Type B pancreatic cell (in vitro differentiated cells): ENCODE measurements at regions not wholly inside any gene's neighbourhood (a gene's known extent, or its start where the extent isn't known, plus 50 kb on each side); places are given as distances from the start of the nearest gene placed in this dataset.

Experiments
- DNase-seq: peaks from one replicate; pipeline ENCODE4 v3.0.0; 2021; ENCODE audit warnings: mixed read lengths; ENCODE audit not compliant: unreplicated experiment; ENCODE audit errors: extremely low spot score
- H3K27ac Mint-ChIP-seq: 2 replicates; pipeline ENCODE4 v1.8.0; 2021; ENCODE audit warnings: mild to moderate bottlenecking, mixed read lengths
- H3K27me3 Mint-ChIP-seq: 2 replicates; pipeline ENCODE4 v1.8.0; 2021; ENCODE audit warnings: mixed read lengths
- H3K36me3 Mint-ChIP-seq: 2 replicates; pipeline ENCODE4 v1.8.0; 2021; ENCODE audit warnings: mixed read lengths
- H3K4me1 Mint-ChIP-seq: one replicate; pipeline ENCODE4 v1.8.0; 2021; ENCODE audit warnings: mixed read lengths; ENCODE audit not compliant: unreplicated experiment
- H3K4me3 Mint-ChIP-seq: 2 replicates; pipeline ENCODE4 v1.8.0; 2021; ENCODE audit warnings: mild to moderate bottlenecking, mixed read lengths
- H3K9me3 Mint-ChIP-seq: 2 replicates; pipeline ENCODE4 v1.8.0; 2021; ENCODE audit warnings: mixed read lengths
- TF ChIP-seq, protein P1 (sequence below): fragments of 200-600 bp; sonication (generic); conservative IDR thresholded peaks from 2 replicates; pipeline ENCODE4 v1.5.0; 2021; ENCODE audit warnings: antibody characterized with exemption, mild to moderate bottlenecking

DNA sequence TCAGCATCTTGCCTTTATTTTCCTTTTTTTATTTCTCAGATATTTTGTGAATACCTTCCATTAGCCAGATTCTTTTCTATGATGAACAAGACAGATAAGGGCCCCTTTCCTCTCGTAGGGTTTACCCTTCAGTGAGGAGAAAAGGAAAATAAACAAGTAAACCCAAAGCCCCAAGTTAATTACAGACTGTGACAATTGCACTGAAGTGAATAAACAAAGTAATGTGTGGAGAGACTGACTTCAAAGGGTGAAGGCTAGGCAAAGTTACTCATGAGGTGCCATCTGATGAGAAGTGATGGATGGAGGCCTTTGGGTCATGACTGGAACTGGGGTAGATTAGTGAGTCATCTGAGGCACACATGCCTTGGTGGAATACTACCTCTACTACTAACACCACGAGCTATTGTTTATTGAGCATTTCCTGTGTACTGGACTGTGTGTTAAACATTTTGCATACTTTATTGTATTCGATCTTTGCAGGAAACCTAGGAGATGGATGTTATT, 143.4 kb upstream of the PRICKLE1 start:
- Mint-ChIP-seq H3K4me1 (peaks cover 23% of the 10 kb centered on the region), H3K9me3 (peaks cover 10% of the 10 kb centered on the region), H3K27ac (no peak overlapping the region), H3K36me3 (no peaks in the 10 kb centered on the region), H3K4me3 (no peak overlapping the region), H3K27me3 (peaks cover 3% of the 10 kb centered on the region)
- no peak for DNase-seq
- TF ChIP-seq, protein P1, sequence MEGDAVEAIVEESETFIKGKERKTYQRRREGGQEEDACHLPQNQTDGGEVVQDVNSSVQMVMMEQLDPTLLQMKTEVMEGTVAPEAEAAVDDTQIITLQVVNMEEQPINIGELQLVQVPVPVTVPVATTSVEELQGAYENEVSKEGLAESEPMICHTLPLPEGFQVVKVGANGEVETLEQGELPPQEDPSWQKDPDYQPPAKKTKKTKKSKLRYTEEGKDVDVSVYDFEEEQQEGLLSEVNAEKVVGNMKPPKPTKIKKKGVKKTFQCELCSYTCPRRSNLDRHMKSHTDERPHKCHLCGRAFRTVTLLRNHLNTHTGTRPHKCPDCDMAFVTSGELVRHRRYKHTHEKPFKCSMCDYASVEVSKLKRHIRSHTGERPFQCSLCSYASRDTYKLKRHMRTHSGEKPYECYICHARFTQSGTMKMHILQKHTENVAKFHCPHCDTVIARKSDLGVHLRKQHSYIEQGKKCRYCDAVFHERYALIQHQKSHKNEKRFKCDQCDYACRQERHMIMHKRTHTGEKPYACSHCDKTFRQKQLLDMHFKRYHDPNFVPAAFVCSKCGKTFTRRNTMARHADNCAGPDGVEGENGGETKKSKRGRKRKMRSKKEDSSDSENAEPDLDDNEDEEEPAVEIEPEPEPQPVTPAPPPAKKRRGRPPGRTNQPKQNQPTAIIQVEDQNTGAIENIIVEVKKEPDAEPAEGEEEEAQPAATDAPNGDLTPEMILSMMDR = no peak

GRCh38 chr12:42730291-42730690, 140.7 kb upstream of the PRICKLE1 start:
- Mint-ChIP-seq H3K4me3 (peak overlapping the region; percentile 33), H3K27me3 (no peaks in the 10 kb centered on the region), H3K4me1 (peaks cover 12% of the 10 kb centered on the region), H3K36me3 (no peaks in the 10 kb centered on the region), H3K9me3 (peaks cover 10% of the 10 kb centered on the region), H3K27ac (peak overlapping the region; percentile 83)
- DNase-seq = no peak
- TF ChIP-seq, protein P1 = no peak

DNA sequence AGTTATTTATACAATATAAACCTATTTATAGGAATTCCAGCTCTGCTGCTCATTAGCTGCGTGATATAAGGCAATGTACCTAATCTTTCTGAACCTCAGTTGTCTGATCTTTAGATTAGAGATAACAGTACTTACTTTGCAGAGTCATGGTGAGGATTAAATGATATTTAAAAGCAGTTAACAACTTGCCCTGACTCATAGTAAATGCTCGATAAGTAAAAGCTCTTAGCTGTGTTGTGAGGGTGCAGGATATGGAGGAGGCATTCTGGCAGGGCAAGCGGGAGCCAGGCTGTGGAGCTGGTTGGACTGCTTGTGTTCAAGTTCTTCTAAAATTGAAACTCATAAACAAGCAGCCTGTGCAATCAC, 140.0 kb upstream of the PRICKLE1 start:
- Mint-ChIP-seq H3K27me3 (no peaks in the 10 kb centered on the region), H3K36me3 (no peaks in the 10 kb centered on the region), H3K4me1 (peaks cover 7% of the 10 kb centered on the region), H3K4me3 (peak overlapping the region; percentile 26), H3K27ac (peak overlapping the region; percentile 83), H3K9me3 (peaks cover 12% of the 10 kb centered on the region)
- TF ChIP-seq, protein P1 = no peak
- no peak for DNase-seq

DNA sequence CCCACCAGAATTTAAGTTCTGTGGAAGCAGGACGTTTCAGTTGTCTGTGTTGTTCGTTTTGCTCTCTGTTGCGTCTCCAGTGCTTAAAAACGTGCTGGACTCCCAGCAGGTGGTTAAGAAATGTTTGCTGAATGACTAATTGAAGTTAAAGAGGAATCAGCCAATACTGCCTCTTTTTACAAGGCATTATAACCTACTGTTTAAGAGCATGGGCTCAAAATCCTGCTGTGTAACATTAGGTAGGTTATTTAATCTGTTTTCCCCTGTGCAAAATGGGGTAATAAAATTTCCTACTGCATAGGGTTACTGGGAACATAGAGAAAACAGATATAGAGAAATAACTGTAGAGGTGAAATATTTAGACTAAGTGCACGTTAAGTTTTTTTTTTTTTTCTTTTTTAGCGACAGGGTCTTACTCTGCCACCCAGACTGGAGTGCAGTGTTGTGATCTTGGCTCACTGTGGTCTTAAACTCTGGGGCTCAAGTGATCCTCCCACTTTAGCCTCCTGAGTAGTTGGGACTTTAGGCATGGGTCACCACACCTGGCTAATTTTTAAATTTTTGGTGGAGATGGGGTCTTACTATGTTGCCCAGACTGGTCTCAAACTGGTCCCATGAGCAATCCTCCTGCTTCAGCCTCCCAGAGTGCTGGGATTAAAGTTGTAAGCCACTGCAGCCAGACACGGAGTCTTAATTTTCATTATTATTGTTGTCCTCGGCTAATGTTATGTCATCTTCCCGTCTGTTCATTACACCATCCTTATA, 139.4 kb upstream of the PRICKLE1 start:
- Mint-ChIP-seq H3K9me3 (peaks cover 14% of the 10 kb centered on the region), H3K4me3 (no peak overlapping the region), H3K4me1 (peaks cover 6% of the 10 kb centered on the region), H3K36me3 (no peaks in the 10 kb centered on the region), H3K27ac (no peak overlapping the region), H3K27me3 (no peaks in the 10 kb centered on the region)
- no peak for DNase-seq
- TF ChIP-seq, protein P1 = no peak

DNA sequence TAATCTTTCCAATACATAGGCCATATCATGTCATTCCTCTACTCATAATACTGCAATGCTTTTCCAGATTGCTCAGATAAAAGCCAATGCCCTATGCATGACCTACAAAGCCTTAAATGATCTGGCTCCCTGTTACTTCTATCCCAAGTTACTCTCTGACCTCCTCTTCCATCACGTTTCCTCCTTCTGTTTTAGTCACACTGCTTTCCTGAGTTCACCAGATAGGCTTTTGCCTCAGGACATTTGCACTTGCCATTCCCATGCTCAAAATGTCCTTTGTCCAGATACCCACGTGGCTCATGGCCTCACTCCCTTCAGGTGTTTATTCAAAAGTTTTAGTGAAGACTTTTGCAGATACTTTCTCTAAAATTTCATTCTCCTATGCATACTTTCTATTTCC, 138.7 kb upstream of the PRICKLE1 start:
- TF ChIP-seq, protein P1 = no peak
- H3K27ac Mint-ChIP-seq = no peak overlapping the region
- peaks cover 6% of the 10 kb centered on the region for H3K4me1 Mint-ChIP-seq
- H3K4me3 Mint-ChIP-seq = no peak overlapping the region
- no peaks in the 10 kb centered on the region for H3K27me3 Mint-ChIP-seq
- H3K9me3 Mint-ChIP-seq = peaks cover 14% of the 10 kb centered on the region
- no peak for DNase-seq
- H3K36me3 Mint-ChIP-seq = no peaks in the 10 kb centered on the region
